Pons (tissue), 1 donor: ENCODE measurements at regions not wholly inside any gene's neighbourhood (a gene's known extent, or its start where the extent isn't known, plus 50 kb on each side); places are given as distances from the start of the nearest gene placed in this dataset.

Source experiments
- DNase-seq: peaks from one replicate; pipeline ENCODE4 v3.0.0-alpha.2; 2016; ENCODE audit warnings: low spot score

DNA sequence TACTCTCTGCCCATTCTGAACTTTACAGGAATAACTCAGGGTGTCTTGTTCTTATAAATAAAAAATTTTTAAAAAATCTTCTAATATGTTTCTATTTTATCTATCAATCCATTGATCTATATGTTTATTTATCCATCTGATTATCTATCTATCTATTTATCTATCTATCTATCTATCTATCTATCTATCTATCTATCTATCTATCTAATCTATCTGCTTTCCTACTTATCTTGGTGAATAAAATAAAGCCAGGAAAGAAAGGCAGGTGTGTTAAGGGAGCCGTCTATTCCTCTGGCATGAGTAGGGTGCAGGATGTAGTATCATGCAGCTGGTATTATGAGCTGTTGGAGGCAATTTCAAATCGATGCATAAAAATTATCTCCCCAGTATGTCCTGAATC lies 153.0 kb downstream of the FOXA2 start:
- no peak for DNase-seq

DNA sequence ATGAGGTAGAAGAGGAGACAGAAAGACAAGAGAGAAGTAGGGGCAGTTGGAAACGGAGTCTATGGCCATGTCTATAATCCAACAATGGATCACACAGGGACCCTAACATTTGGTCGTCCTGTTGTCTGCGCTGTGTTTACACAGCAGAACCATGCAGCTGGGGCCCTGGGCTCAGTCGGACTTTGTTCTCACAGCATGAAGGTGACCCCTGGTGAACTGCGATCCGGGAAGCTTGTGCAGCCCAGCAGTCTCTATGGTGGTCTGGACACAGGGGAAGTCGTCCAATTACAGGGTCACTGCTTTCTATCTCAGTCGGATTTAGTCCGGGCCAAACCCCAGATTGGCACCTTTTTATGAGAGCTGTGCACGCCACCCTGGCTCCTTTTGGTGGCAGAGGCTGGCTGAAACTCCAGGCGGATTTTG lies 153.6 kb downstream of the FOXA2 start:
- DNase-seq = no peak

DNA sequence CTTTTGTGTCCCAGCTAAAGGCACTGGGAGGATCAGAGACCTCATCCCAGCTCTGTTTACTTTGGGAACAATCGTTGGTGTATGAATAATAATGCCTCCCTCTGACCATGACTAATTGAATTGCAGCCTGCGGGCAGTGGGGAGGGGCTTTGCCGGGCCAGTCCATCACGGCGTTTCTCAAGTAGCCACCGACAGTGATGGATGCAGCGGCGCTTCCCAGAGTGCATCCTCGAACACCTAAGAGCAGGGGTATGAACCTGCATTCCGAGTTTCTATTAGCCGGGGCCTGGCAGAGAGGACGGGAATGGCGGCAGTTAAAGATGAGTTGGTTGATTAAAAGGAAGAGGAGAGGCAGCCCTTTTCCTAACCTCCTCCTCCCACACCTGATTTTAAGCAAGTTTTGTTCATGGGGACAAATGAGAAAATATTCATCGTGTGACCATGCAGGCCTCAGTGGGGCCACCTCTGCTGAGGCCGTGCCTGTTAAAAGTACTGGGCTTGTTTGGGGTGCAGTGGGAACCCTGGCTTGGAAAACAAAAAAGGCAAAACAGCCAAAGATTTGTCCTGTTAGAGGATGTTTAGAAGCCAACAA lies 154.1 kb downstream of the FOXA2 start:
- no peak for DNase-seq

DNA sequence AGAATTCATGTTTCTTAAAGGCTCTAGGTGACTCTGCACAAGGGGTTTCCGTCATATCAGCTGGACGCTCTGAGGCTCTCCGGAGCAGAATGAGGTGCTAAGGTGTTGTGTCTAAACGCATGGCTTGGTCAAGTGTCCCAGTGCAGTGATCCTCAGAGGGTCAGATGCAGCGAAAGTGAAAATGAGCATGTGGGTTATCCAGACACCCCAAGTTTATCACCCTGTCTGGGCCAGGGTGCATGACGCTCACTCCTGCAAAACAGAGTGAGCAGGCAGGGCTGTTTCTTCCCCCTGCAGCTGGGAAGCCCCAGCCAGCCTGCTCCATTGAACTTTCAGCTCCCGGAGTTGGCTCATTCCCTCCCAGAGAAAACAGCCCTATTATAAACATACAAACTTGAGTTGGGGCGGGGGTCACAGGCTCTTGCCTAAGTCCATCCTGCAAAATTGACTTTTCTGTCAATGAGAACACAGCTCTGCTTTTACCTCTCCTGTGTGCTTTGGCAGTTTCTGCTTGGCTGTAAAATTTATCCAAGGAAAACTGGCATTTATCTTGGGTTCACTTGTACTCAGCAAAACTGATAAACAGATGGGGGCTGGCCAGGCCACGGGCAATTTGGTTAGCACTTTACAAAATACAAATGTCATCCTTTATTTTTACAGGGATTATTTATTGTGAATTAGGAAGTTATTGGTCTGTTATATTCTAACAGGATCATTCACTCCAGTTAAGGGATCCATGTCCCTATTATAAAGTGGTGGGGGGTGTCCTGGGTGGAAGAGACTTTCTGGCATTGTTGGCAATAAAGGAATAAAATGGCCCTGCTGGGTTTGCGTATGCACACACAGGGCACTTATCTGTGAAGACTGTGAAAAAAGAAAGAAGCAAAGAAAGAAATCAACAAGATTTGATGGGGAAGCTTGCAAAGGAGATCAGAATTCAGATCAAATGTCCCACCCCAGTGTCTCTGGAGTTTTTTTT lies 154.9 kb downstream of the FOXA2 start:
- DNase-seq = no peak

DNA sequence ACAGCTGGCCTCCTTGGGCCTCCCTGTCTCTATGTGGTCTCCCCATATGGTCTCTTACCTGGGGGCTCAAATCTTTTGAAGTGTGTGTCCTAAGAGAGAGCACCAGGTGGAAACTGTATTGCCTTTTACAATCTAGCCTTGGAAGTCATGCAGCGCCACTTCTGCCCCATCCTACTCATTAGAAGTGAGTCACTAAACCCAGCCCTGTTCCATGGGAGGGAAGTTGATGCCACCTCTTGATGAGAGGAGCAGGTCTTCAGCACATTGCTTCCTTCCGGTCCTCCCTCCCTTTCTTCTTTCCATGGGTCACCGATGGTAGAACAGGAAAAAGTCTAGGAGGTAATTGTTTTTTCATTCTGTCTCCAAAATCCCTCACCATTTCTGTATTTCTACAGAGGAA lies 156.3 kb downstream of the FOXA2 start:
- DNase-seq = no peak

DNA sequence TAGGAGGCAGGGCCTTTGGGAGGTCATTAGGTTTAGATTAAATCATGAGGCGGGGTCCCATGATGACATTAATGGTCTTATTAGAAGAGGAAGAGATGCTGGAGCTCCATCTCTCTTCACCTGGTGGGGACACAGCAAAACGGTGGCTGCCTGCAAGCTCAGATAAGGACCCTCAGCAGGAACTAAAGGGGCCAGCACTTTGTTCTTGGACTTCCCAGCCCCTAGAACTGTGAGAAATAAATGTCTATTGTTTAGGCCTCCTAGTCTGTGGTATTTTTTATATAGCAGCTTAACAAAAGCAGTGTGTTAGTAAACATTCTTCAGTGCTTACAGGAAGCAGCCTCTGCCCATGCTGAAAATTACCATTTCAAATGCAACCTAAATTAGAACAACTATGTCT lies 157.6 kb downstream of the FOXA2 start:
- DNase-seq = no peak

DNA sequence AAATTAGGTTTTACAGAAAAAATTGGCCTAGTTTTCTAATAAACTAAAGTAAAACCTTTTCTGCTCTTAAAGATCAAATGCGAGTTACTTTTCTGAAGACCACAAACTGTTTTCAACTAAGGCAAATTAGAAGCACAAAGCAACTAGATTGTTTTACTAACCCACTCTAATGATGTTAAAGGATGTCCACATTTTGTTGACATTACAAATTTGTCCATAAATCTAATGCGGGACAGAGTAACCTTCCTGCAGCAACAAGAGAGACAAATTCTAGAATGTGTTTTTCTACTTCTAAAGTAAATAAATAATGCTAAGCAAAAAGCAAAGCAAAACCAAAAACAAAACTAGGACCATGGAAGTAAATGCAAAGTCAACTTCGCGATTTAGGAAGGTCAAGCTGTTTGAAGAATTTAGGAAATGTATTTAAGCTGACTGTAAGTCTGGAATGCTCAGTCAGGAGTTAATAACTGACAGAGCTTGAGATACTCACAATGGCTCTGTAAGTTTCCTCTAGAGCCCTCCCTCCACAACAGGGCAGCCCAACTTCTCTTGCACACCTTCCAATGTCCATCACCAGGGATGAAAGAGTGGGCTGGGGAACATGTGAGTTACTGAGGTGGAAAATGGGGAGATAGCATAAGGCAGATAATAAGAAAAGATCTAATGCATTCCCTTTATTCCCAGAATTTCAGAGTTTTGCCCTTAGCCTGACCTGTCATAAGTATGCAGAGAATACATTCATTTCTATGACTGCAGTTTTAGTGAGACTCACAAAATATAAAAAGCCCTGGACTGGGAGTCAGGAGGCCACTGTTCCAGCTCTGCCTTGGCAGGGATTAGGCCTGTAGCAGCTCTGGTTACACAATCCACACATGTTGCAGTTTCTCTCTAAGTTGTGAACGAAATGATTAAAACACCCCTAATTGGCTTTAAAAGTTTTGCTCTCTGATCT lies 158.8 kb downstream of the FOXA2 start:
- no peak for DNase-seq

DNA sequence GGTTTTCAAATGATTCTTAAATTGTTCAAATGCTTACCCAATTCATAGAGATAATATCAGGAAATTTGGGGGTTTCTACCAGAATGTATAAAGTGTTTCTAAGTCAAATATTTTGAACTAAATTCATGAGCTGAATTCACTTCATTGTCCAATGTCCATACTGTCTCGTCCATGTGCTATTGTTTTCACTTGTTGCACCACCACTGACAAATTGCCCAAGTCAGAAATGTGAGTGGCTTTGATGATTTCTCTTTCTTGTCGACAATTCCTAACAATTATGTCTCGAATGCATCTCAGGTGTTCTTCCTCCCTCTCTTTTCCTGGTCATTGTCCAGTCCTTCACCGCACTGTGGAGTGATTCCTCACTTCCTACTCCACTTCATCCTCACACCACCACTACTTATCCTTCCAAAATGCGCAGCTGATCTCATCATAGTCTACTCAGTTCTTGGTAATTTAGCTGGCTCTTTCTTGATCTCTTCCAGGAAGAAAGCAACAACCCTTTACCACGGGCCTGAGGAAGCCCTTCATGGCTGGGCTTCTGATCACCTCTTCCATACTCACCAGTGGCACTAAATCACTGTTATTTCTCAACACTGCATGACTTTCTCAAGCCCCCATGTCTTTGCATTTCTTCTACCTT lies 161.1 kb downstream of the FOXA2 start:
- no peak for DNase-seq

DNA sequence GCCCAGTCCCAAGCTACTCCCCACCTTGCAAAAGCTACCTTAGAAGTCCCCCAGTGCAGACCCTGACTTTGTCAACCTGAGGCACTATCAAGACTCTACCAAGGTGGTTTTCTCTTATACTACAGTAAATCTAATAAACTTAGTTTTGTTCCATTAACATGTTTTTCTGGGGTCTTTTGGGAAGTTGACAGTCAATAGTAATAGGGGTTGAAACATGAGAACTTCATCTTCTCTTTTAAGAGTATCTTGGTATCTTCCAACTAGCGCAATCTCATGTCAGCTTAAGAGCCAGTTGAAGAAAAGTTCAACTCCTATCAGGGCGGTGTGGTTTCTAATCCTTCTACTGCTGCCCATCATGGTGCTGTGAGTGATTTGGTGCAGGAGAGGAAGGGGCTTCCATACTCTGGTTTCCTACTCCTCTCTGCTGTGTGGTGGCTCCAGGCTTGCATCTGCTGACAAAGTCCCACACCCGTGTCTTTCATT lies 164.2 kb downstream of the FOXA2 start:
- DNase-seq = no peak

DNA sequence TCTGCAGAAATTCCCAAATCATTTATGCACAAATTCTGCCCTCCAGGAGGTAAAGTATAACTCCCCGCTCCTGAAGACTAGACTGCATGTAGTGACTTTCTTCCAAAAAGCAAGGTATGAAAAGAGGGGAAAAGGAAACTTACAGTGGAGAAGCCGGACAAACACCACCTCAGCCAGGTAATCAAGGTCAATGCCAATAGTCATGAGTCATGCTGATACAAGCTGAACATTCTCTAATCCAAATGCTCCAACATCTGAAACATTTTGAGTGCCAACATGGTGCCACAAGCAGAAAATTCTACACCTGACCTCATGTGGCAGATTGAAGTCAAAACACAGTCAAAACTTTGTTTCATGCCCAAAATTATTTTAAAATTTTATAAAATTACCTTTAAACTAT lies 165.6 kb downstream of the FOXA2 start:
- no peak for DNase-seq

DNA sequence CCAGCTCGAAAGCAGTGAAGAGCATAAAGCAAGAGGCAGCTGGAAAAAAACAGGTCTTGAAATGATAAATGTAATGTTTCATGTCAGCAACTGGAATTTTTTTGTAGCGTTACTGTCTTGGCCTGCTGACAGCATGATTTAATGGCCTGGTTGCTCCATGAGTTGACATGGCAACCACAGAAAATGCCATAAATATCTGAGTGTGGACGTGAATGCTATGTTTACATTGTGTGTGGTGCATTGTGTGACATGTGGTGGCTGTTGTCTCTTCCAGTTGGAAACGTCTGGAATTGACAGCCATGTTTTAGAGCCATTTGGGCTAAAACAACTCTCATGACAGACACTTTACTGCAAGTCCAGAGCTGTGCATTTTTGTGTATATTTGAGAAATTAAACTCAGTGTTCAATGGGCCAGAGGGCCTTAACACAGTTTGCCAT lies 170.0 kb downstream of the FOXA2 start:
- no peak for DNase-seq

DNA sequence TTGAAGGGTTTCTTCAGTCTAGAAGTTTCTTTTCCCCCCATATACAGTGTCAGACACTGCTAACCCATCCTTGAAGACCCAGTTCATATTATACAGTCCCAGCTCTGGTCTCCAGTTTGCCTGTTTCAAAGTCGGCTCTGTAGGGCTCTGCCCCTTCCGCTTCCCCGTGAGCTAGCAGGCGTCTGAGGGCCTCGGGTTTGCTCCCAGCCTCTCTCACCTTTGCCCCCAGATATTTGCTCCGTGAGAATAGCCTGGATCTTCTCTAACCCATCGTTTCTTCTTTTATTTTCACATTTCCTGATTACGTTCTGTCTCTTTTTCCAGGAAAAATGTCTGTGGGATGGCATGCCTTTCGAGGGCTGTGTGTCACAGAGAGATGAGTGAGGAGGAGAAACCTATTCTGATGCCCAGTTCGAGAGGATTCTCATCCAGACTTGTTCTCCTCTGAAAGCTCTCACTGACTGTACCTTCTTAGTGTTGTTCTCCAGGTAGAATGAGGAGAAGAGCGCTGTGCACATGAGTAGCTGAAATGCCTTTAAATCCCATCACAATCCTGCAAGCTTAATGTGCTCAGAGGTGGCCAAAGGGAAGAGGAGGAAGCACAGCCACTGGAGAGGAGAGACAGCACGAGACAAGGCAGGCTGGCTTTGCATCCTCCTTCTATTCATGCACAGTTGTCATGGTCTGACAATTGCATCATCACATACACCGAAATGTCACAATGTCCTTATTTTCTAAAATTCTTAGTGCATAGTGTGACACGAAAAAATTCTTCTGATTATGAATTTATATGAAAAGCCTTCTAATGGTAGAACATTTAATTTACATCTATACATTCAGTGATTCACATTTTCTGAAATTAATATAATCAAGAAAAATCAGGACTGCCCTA lies 171.1 kb downstream of the FOXA2 start:
- DNase-seq = no peak

DNA sequence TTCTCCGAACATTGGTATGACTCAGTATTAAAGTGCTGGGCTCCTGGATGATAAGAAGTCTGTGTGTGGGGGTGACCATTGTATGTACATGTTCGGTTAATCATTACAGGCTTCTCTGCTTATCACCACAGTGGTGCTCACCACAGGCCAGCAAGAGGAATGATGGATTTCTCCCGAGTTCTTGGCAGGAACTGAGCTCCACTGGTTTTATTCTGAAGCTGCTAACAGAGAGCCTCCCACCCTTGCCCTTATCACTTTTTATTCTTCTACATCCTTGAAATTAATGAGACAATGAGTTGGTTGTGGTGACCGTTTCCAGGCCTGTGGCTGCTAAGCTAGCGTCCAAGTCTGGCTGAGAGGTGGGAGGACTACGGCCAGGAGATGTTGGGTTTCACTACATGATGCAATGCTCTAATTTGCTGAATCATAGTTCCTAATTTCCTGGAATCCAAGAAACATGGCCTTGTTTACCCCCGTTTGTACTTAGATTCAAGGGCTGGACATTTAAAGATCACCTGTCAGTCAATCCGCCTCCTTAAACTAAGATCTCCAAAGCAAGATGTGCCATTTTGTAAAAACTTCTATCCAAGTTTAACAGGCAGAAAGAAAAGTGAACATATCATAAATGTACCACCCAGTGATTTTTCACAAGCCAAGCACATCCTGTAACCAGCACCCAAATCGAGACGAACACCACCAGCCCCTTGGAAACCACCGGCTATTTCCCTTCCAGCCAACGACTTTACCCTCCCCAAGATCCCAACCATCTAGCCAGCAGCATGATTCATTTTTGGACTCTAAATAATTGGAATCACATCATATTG lies 172.5 kb downstream of the FOXA2 start:
- no peak for DNase-seq

DNA sequence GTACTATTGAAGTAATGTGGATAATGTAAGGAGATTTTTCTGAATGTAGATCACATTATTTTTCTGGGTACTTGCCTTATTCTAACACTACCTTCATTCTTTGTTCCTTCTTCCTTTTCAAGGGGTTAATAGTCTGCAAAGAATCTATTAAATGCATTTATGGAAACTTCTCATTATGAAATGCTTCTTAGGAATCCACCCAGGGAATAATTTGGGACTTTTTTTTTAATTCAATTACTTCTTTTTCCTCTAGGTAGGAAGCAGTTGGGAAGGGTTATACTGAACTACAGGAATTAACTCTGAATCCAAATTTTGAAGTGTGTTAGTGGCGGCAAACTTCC lies 173.1 kb downstream of the FOXA2 start:
- no peak for DNase-seq

DNA sequence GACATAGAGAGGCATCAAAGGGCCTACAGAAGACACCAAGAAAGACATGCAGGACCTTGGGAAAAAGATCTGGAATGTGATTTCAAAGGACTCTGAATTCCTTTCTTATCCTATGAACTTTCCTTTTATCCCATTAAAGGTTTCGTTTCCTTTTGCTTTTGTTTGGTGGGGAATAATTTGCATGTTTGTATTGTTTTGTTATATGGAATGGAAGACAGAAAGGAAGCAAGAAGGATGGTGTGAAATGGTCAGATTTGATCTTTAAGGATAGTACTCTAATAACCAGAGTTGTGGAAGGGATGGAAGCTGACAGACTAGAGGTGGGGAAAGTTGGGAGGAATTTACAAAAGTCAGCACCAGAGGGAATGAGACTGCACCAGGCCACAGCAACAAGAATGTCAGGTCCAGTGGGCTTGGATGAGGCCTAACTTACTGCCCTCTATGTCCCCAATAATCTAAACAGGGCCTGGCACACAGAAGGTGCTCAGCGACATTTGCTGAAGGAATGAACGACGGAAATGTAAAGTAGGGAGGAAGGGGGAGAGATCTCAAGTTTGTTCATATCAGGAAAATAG lies 173.7 kb downstream of the FOXA2 start:
- no peak for DNase-seq

DNA sequence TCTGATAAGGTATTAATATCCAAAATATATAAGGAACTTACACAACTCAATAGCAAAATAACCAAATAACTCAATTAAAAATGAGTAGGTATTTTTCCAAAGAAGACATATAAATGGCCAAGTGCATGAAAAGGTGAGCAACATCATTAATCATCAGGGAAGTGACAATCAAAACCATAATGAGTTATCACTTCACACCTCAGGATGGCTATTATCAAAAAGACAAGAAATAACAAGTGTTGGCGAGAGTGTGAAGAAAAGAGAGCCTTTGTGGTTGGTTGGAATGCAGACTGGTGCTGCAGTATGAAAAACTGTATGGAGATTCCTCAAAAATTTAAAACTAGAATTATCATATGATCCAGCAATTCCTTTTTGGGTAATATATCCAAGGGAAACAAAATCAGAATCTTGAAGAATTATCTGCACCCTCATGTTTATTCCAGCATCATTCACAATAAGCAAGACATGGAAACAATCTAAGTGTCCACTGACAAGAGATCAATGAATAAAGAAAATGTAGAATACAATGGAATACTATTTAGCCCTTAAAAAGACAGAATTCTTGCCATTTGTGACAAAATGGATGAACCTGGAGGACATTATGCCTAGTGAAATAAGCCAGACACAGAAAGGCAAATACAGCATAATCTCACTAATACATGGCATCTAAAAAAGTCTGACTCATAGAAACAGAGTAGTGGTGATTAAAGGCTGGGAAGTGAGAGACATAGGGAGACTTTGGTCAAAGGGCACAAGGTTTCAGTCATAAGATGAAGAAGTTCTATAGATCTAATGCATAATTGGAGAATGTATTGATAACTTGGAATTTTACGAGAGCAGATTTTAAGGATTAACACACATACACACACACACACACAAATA lies 175.6 kb downstream of the FOXA2 start:
- DNase-seq = no peak

DNA sequence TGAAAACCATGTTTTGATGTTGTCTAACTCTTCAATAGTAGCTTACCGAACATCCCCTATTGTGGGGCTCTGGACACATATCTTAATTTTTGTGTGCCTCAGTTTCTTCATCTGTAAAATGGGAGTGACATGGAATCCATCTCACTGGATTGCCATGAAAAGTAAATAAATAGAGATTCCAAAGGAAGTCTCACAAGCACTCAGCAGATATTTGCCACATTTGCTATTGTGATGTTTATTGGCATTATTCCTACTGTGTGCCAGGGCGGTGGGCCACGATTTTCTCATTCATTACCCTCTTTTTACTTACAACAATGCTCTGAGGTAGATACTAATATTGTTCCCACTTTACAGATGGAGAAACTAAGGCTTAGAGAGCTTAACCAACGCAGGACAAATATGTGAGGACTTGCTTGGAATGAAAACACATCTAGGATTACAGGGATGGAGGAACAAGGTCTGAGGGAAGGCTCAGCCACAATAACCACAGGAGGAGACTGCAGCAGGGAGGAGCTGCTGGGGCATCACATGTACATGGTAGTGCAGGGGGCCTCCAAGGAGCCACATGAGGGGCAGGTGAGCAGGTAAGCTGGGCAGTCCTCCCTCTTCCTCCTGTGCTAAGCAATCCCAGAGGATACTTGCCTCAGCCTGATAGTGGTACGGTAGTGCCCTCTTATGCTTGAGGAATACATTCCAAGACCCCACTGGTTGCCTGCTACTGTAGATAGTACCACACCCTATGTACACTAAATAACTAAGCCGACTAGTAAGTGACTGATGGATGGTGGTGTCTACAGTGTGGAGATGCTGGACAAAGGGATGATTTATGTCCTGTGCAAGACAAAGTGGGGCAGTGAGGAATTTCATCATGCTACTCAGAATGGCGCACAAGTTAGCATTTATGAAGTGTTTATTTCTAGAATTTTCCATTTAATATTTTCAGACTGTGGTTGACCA lies 176.9 kb downstream of the FOXA2 start:
- DNase-seq = no peak
